8988T (cell line): ENCODE measurements at regions not wholly inside any gene's neighbourhood (a gene's known extent, or its start where the extent isn't known, plus 50 kb on each side); places are given as distances from the start of the nearest gene placed in this dataset.
"Not testable (repeated sequence)": the region's sequence is repeated elsewhere in the genome, so short reads cannot be mapped to it uniquely, and the experiment has no call there.

ENCODE experiments used
- DNase-seq: peaks from one replicate; pipeline ENCODE4 v3.0.0; 2011

DNA sequence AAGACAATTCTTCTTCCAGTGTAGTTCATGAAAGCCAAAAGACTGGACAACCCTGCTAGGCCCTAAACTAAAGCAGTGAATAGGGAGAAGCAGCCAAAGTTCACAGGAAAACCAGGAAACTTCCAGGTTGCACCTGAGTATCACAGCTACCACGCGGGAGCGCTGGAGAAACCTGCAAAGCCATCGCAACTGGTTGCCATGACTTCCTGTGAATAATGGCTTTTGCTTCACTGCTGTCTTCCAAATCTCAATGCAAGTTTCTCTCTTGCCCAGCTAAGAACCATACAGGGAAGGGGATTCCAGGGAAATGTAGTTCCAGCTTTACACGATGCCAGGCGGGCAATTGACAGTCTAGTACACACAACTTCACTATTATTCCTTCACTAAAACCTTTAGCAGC, 114.1 kb downstream of the GXYLT1 start:
- no peak for DNase-seq

DNA sequence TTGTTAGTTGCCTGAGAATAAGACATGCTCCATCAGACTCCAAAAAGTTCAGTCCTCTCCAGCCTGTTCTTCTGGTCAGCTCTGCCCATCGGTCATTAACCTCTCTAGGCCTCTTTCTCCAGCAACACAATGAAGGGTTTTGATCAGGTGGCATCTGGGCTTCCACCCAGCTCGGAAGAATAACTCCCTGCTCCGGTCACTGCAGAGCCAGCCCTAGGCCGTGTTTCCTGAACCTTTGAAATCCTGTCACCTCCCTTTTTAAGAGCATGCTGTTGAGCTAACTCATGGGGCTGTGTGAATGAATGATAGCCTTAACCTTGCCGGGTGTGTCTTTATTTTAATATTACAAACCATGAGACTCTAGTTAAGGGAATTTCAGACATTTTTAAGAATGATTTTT, 117.1 kb downstream of the GXYLT1 start:
- no peak for DNase-seq

DNA sequence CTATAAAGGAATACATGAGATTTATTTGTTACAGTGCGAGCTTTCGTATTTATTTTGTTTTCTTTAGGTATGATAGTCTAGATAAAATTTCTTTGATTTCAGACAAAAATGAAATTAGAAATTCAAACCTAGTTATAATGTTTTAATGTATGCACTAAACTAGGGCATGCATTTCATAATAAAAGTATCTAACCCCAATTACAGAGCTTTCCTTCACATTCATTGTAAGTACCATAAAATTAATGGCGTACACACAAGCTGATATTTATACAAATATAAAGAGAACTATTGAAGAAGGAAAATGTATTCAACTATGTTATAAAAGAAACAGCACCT, 120.2 kb downstream of the GXYLT1 start:
- no peak for DNase-seq

DNA sequence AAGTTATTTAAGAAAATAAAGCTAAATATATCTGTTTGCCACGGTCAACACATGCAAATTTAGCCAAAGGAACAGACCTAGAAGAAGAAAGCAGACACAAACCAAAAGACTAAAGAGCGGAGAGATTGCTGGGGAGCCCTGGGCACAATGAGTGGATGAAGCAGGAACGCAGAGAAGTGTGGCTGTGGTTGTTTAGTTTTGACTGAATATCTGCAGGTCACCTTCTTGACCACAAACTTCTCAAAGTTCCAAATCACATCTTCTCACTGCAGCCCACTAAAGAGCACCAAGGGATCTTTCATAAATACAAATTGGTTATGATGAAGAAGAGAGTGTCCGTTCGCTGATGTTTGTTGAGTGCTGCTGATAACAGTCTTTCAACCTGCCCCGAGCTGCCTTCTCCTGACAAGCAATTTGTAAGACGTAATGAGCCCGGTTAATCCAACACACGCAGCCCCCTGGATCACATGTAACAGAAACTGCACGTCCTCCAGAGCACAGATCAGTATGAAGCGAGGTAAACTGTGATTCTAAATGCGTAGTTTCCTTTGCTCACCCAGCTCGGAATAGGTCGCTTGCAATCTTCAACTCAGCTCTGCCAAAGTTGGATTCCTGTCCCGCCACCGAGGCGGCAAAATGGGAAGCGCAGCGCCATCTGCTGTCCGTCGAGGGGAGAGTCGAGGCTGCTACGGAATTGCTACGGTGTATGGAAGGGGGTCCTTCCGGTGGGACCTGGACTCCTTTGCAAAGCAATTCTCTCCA, 120.8 kb downstream of the GXYLT1 start:
- peak; percentile 24 for DNase-seq

DNA sequence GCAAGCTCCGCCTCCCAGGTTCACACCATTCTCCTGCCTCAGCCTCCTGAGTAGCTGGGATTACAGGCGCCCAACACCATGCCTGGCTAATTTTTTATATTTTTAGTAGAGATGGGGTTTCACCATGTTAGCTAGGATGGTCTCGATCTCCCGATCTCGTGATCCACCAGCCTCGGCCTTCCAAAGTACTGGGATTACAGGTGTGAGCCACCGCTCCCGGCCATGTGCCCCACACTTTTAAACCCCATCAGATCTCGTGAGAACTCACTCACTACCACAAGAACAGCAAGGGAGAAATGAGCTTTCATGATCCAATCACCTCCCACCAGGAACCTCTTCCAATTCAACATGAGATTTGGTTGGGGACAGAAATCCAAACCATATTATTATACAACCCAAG, 122.7 kb downstream of the GXYLT1 start:
- DNase-seq, result not testable (repeated sequence)

DNA sequence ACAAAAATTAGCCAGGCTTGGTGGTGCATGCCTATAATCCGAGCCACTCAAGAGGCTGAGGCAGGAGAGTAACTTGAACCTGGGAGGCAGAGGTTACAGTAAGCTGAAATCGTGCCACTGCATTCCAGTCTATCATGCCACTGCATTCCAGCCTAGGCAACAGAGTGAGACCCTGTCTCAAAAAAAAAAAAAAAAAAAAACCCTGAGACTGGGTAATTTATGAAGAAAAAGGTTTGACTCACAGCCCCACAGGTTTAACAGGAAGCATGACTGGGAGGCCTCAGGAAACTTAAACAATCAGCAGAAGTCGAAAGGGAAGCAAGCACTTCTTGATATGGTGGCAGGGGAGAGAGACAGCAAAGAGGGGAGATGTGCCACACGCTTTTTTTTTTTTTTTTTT, 123.2 kb downstream of the GXYLT1 start:
- DNase-seq, result no peak

DNA sequence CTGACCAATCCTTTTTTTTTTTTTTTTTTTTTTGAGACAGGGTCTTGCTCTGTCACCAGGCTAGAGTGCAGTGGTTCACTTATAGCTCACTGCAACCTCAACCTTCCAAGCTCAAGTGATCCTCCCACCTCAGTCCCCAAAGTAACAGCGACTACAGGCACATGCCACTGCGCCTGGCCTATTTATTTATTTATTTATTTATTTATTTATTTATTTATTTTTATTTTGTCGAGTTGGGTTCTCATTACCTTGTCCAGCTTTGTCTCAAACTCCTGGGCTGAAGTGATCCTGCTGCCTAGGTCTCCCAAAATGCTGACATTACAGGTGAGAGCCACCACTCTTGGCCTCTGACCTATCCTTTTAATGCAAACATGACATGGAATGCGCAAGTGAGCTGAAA, 124.4 kb downstream of the GXYLT1 start:
- no peak for DNase-seq

DNA sequence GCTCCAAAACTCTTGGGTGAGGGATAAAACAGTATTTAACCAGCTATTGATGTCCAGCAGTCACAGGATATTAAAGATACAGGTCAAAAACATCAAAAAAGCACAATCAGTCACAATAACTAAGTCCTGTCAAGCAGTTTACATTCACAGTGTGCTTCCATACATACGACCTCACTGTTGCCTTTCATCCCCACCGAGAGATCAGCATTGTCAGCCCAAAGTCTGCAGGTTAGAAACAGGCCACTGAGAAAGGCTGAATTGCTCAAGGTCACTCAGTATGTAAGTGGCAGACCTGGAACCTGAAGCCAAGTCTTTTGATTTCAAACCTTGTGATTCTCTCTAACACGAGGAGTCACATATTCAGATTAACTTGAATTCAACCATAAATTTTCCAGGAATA, 124.9 kb downstream of the GXYLT1 start:
- DNase-seq, result no peak

DNA sequence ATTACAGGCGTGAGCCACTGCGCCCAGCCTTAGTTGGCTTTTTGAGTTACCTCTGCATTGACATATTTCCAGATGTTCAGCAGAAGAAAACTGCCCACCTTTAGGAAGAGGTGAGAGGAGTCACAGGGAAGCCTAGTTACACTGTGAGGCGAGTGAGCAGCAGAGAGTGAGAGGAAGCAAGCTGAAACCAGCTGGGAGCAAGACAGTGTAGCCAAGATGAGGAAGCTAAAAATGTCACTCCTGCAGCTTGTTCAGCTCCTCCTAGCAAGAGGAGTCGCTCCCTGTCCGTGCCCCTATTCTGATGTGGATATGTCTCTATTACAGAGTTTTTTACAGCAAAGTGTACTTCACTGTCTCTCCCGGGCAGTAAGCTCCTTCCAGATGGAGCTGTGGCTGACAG, 127.6 kb downstream of the GXYLT1 start:
- no peak for DNase-seq

DNA sequence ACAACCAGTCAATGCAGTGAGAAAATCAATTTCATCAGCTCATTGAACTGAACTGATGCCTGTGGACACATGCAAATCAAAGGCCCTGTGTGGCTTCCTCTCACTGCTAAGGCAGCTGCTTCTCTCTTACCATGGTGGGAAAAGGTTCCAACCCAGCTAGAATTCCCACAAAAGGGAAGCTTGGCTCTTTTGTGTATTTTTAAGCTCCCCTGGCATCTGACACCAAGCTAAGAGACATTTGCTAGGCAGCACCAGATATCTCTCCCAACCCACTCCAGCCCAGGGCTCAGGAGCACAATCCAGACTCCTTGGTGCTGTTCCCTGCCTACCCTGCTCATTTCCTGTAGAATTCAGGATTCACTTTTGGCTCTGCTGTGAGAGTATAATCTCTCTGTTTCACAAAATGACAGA, 129.6 kb downstream of the GXYLT1 start:
- no peak for DNase-seq

DNA sequence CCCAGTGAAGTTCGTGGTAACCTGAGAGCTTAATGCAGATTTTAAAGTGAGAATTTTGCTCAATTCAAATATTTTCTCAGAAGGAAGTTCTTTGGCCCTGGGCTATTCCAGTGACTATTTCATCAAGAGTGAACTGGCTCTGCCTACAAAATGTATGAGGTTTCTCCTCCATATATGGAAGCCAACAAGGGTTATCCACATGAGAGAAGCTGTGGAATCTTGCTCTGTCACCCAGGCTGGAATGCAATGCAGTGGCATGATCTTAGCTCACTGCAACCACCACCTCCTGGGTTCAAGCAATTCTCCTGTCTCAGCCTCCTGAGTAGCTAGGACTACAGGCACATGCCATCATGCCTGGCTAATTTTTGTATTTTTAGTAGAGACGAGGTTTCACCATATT, 132.2 kb downstream of the GXYLT1 start:
- DNase-seq, result not testable (repeated sequence)

DNA sequence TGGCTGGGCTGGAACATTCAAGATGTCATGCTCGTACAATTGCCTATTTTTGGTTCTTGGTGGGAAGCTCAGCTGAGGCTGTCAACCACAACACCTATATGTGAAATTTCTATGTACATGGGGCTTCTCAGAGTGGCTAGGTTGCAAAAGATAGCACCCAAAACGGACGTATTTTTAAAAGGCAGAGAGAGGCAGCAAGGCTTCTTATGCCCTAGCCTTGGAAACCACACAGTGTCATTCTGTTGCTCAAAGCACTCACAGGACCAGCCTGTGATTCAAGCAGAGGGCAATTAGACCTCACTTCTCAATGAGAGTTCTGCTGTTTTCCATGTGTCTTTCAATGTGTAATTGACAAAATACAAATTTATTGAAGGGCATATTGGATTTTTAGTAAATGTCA, 134.0 kb downstream of the GXYLT1 start:
- DNase-seq, result no peak

DNA sequence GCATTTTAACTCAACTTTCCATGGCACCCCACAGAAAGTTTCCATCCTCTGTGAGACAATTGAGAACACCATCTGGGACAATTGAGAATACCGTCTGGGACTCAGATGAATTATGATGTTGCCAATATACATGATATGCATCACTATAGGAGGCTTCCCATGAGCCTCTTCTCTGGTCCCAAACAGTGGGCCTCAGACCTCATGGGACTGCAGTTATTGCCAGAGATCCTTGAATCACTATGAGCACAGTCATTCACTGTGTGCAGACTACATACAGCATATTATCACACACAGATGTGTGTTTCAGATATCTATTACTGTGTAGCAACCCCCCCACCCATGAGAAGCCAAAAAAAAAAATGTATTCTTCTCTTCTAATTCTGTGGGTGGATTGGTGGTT, 134.4 kb downstream of the GXYLT1 start:
- no peak for DNase-seq

DNA sequence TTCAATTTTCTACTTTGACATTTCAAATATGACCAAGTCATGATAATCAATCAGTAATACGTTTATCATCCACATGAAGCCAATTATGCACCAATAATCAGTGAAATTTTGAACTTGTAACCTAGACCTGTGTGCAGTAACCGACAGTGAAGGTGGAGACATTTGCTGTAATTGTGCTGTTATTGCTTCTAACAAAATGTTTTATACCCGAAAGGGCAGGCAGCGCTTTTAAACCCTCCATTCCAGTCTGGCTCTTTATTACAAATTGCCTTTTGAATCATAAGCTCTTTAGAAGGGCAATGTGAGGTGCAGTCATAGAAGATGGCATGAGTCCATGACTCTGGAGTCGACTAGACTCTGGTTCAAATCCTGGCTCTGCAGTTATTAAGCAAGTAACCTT, 135.7 kb downstream of the GXYLT1 start:
- DNase-seq, result no peak

DNA sequence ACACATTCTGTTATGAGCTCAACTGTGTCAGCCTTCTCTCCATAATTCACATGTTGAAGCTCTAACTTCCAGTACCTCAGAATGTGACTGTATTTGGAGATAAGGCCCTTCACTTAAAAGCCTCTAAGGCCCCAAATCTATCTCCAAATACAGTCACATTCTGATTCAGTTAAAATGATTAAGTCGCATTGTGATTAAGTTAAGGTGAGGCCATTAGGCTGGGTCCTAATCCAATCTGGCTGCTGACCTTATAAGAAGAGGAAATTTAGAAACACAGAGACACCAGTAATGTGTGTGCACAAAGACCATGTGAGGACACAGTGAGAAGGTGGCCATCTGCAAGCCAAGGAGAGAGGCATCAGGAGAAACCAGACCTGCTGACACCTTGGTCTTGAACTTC, 141.6 kb downstream of the GXYLT1 start:
- no peak for DNase-seq

DNA sequence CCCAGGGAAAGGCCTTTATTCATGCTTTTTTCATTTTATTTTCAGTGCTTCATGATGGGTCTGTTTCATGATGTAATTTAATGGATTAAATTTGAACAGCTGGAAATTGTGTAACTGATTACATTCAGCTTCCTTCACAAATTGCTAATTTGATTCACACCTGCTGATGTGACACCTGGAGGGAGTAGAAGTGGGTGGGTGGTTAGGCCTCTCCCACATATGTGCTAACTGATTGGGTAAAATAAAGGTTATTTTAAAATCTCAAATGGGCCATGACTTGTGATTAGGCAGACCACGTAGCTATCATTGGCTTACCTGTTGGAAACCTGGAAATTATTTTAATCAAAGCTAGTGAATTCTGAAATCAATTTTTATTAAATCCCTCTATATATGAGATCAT, 142.1 kb downstream of the GXYLT1 start:
- DNase-seq, result no peak

DNA sequence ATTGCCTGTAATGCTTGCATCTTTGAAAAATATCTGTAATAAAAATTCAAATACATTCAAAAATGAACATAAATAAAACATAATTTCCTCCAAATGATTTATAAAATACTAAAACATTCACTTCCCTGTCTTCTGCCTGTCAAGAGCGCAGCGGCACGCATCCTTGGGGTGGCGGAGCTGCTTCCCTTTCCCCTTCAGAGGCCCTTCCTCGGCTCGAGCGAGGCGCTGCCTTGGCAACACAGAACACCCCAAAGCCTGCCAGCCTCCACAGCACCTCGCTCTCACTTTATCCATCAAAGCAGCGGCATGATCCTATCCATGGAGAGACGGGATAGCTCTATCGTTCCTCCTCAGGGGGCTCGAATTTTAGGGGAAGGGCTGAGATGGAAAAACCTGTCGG, 146.2 kb downstream of the GXYLT1 start:
- no peak for DNase-seq

DNA sequence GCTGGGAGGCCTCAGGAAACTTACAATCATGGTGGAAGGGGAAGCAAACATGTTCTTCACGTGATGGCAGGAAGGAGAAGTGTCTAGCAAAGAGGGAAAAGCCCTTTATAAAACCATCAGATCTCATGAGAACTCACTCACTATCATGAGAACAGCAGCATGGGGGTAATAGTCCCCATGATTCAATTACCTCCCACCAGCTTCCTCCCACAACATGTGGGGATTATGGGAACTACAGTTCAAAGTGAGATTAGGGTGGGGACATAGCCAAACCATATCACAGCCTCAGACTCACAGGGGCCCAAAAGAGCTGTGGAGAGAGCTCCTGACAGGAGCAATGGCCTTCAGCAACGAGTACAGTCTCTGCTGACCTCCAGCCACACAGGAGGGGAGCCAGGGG, 151.4 kb downstream of the GXYLT1 start:
- no peak for DNase-seq

DNA sequence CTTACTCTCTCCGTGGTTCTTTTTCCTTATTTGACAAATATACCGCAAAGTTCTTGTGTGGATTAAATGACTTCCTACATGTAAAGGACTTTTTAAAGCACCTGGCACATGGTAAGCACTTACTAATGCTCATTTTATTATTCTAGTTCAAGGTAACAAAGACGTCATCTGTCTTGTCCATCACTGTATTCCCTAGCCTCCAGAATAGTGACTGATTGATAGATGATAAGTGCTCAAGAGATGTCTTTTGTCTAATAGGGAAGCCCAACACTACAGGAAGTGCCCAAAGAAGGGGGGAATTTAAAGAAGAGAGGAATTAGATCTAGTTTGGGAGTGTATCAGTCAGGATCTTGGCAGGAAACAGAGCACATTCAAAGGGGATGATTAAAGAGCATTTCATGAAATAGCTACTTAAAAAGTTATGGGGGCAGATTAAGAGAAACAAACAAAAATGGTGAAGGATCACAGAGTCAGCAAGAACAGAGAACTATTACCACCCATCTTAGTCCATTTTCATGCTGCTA, 151.9 kb downstream of the GXYLT1 start:
- no peak for DNase-seq

DNA sequence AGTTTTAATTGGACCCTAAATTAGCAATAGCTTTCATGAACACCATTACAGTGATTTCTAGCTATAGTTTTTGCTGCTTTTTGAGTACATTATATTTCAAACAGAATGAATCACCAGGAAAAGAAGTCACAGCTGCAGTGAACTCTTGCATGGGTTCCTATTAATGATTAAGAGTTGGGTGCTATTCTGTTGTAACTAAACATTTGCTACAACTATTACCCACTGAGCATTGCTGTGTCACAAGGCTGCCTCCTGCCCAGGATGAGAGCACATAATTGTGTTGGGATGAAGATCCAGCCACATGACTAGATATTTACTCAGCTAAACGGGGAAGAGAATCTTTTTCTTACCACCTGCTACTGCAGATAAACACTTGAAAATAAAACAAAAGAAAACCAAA, 152.7 kb downstream of the GXYLT1 start:
- no peak for DNase-seq

DNA sequence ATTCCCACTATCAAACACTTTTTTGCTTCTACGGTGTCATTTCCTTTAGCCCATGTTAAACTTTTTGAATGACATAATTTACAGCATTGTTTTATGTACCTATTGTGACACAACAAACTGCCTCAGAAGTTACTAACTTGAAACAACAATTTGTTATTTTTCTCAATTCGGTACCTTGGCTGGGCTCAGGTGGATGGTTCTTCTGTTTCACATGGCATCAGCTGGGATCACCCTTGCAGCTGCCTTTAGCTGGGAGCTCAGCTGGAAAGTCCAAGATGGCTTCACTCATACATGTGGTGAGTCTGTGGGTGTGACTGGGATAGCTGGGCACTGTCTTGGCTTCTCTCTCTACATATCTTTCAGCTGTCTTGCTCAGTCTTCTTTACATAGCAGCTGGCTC, 156.0 kb downstream of the GXYLT1 start:
- DNase-seq, result no peak

DNA sequence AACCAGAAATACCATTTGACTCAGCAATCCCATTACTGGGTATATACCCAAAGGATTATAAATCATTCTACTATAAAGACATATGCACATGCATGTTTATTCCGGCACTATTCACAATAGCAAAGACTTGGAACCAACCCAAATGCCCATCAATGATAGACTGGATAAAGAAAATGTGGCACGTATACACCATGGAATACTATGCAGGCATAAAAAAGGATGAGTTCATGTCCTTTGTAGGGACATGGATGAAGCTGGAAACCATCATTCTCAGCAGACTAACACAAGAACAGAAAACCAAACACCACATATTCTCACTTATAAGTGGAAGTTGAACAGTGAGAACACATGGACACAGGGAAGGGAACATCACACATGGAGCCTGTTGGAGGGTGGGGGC, 158.2 kb downstream of the GXYLT1 start:
- not testable (repeated sequence) for DNase-seq

DNA sequence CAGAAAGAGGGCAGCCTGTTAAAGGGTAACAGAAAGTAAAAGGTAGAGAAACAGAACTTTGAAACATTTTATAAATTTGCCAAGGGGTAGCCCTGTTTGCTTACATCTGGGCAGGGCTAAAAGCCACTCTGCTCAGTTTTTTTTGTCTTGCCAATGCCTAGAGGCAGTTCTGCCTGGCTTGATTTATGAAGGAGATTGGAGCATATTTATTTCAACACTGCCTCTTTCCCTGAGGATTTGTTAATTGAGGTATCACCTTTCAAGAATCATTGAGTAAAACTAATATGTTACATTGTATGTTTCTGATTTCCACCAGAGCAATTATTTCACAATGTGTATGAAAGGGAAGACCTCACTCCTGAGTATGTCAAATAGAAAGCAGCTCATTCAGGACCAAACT, 160.8 kb downstream of the GXYLT1 start:
- DNase-seq, result no peak

DNA sequence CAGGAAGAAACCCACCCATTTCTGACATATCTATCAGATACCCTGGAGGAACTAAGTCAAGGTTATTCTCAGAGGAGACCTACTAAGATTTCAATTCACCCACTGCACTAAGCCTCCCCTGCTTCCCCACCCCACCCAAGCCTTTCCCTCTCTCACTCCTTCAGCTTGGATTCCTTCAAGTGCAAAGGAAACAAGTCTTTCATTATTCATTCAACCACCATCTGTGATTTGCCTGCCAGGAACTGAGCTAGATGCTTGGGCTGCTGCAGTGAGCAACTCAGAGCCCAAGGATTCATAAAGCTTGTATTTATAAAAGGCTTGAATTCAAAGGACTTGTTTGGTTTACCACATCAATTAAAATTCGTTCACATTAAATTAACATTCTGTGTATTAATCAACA, 161.3 kb downstream of the GXYLT1 start:
- no peak for DNase-seq

DNA sequence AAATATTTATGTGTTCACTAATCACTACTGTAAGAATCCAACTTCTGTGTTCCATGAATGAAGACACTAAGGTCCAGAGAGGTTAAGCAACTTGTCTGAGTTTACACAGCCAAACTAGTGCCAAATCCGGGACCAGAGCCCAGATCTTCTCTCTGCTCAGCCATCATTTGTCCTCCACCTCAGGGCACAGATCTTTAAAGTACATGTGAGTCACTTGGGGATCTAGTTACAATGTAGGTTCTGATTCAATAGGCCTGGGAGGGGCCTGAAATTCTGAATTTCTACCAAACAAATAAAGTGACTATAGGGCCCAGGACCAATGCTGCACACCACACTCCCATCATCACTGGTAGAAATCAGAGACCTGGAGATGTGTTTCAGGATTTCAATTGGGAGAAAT, 162.9 kb downstream of the GXYLT1 start:
- DNase-seq, result no peak
